ENCODE measurements at regions not wholly inside any gene's neighbourhood (a gene's known extent, or its start where the extent isn't known, plus 50 kb on each side); places are given as distances from the start of the nearest gene placed in this dataset.
A peak's percentile ranks its signal among the peaks of the same experiment; 100 is the strongest.

- no peak for DNase-seq (ENCODE audit: low spot score)
Observed at GRCh38 chr2:4255491-4255890, 552.1 kb downstream of the DCDC2C start.

- no peak for DNase-seq (ENCODE audit: low spot score)
Observed at GRCh38 chr2:4256351-4256750, 553.0 kb downstream of the DCDC2C start.

GRCh38 chr2:4258563-4258962 is 555.2 kb downstream of the DCDC2C start:
- no peak for DNase-seq (ENCODE audit: low spot score)

GRCh38 chr2:4265936-4266335 is 562.6 kb downstream of the DCDC2C start:
- DNase-seq (ENCODE audit: low spot score) = no peak

GRCh38 chr2:4269885-4270284 is 566.5 kb downstream of the DCDC2C start:
- no peak for DNase-seq (ENCODE audit: low spot score)

GRCh38 chr2:4272261-4272858 is 569.0 kb downstream of the DCDC2C start:
- no peak for DNase-seq (ENCODE audit: low spot score)

GRCh38 chr2:4278392-4278791 is 575.0 kb downstream of the DCDC2C start:
- no peak for DNase-seq (ENCODE audit: low spot score)

GRCh38 chr2:4279431-4279830 is 576.1 kb downstream of the DCDC2C start:
- no peak for DNase-seq (ENCODE audit: low spot score)

- no peak for DNase-seq (ENCODE audit: low spot score)
Observed at GRCh38 chr2:4291430-4291829, 588.1 kb downstream of the DCDC2C start.

- no peak for DNase-seq (ENCODE audit: low spot score)
Observed at GRCh38 chr2:4295680-4296079, 592.3 kb downstream of the DCDC2C start.

GRCh38 chr2:4300616-4301015 is 597.2 kb downstream of the DCDC2C start:
- DNase-seq (ENCODE audit: low spot score) = no peak

- no peak for DNase-seq (ENCODE audit: low spot score)
Observed at GRCh38 chr2:4324531-4324930, 621.2 kb downstream of the DCDC2C start.

- DNase-seq (ENCODE audit: low spot score) = no peak
Observed at GRCh38 chr2:4336864-4337263, 633.5 kb downstream of the DCDC2C start.

GRCh38 chr2:4338345-4338744 is 635.0 kb downstream of the DCDC2C start:
- no peak for DNase-seq (ENCODE audit: low spot score)

GRCh38 chr2:4340536-4340935 is 637.2 kb downstream of the DCDC2C start:
- DNase-seq (ENCODE audit: low spot score) = no peak

GRCh38 chr2:4346628-4347027 is 643.3 kb downstream of the DCDC2C start:
- DNase-seq (ENCODE audit: low spot score) = no peak

- DNase-seq (ENCODE audit: low spot score) = no peak
Observed at GRCh38 chr2:4353668-4354067, 650.3 kb downstream of the DCDC2C start.

GRCh38 chr2:4354164-4354563 is 650.8 kb downstream of the DCDC2C start:
- no peak for DNase-seq (ENCODE audit: low spot score)

GRCh38 chr2:4354678-4355077 is 651.3 kb downstream of the DCDC2C start:
- peak; percentile 17 for DNase-seq (ENCODE audit: low spot score)

GRCh38 chr2:4356109-4356508 is 652.7 kb downstream of the DCDC2C start:
- no peak for DNase-seq (ENCODE audit: low spot score)

GRCh38 chr2:4356541-4356940 is 653.2 kb downstream of the DCDC2C start:
- DNase-seq (ENCODE audit: low spot score) = no peak

- DNase-seq (ENCODE audit: low spot score) = no peak
Observed at GRCh38 chr2:4357121-4357520, 653.7 kb downstream of the DCDC2C start.

GRCh38 chr2:4358837-4359236 is 655.5 kb downstream of the DCDC2C start:
- no peak for DNase-seq (ENCODE audit: low spot score)

- no peak for DNase-seq (ENCODE audit: low spot score)
Observed at GRCh38 chr2:4368907-4369306, 665.5 kb downstream of the DCDC2C start.

Measured in HuH-7 (cell line).